ENCODE measurements at regions not wholly inside any gene's neighbourhood (a gene's known extent, or its start where the extent isn't known, plus 50 kb on each side); places are given as distances from the start of the nearest gene placed in this dataset.
"Not testable (repeated sequence)": the region's sequence is repeated elsewhere in the genome, so short reads cannot be mapped to it uniquely, and the experiment has no call there.

GRCh38 chr15:92825985-92826384, 74.1 kb upstream of the CHD2 start:
- DNase-seq (ENCODE audit: low read depth): no peak

DNA sequence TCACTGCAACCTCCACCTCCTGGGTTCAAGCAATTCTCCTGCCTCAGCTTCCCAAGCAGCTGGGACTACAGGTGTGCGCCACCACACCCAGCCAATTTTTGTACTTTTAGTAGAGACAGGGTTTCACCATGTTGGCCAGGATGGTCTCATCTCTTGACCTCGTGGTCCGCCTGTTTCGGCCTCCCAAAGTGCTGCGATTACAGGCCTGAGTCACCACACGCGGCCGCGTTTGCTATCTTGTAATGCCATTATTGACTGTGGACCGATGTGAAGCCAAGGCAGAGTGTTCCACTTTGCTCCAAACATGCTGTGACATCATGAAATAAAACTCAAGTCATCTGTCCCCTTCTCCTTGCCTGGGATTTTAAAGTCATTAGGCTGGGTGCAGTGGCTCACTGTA, 72.1 kb upstream of the CHD2 start:
- DNase-seq (ENCODE audit: low read depth): not testable (repeated sequence)

GRCh38 chr15:92829875-92830274, 70.2 kb upstream of the CHD2 start:
- DNase-seq (ENCODE audit: low read depth): no peak

- no peak for DNase-seq (ENCODE audit: low read depth)
Measured at GRCh38 chr15:92831336-92831654, 68.8 kb upstream of the CHD2 start.

- DNase-seq (ENCODE audit: low read depth): peak; percentile 92
Measured at GRCh38 chr15:92831655-92832328, 68.3 kb upstream of the CHD2 start.

- no peak for DNase-seq (ENCODE audit: low read depth)
Measured at GRCh38 chr15:92833106-92833433, 67.1 kb upstream of the CHD2 start.

DNA sequence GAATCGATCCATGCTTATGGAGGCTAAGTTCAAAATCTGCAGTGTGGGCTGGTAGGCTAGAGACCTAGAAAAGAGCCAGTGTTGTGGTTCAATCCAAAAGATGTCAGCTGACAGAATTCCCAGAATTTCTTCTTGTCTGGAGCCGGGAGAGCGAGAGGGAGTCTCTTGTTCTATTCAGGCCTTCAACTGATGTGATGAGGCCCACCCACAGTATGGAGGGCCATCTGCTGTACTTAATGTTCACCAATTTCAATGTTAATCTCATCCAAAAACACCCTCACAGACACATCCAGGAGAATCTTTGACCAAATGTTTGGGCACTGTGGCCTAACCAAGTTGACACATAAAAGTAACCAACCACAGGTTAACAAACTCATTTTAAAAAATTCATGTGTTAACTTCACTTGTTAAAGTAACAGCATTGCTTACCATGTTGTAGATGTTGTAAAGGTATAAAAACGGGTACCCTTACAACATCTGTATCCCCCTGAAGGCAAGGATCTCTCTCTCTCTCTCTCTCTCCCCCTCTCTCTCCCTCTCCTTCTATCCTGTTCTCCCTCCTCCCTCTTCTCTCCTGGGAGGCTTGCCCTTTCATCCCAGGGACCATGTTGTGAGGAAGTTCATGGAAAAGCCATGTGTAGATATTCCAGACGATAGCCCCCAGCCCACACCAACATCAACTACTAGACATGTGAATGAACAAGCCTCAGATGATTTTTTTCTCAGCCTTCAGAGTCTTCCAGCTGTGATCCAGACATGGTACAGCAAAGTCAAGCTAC, 66.4 kb upstream of the CHD2 start:
- DNase-seq (ENCODE audit: low read depth): no peak

DNA sequence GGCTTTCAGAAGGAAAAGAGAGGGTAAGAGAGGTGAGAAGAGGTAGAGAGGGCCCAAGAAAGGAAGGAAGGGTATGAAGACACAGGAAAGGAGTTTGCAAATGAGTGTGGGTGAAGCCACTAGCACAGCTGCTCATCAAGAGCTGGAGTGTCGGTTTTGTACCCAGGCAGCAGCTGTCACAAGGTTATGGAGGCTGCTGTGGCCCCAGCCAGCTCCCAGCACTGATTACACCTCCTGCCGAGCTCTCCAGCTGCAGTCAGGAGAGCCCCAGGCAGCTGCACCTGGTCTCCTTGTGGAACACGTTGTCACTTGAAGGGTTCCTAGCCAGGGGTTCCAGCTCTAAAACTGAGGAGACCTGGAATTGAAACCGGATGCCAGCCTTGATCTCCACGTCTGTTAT, 60.4 kb upstream of the CHD2 start:
- DNase-seq (ENCODE audit: low read depth): no peak

- DNase-seq (ENCODE audit: low read depth): no peak
Measured at GRCh38 chr15:92840149-92840548, 60.0 kb upstream of the CHD2 start.

DNA sequence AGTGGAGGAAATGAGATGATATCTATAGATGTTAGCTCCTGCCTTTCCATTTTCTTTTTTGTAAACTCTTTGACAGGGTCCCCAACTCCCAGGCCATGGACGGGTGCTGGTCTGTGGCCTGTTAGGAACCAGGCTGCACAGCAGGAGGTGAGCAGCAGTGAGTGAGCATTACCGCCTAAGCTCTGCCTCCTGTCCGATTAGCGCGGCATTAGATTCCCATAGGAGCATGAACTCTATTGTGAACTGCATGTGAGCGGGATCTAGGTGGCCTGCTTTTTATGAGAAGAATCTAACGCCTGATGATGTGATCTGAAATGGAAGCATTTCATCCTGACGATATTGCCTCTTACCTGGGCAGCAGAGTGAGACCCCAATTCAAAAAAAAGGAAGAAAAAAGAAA, 56.8 kb upstream of the CHD2 start:
- no peak for DNase-seq (ENCODE audit: low read depth)

DNA sequence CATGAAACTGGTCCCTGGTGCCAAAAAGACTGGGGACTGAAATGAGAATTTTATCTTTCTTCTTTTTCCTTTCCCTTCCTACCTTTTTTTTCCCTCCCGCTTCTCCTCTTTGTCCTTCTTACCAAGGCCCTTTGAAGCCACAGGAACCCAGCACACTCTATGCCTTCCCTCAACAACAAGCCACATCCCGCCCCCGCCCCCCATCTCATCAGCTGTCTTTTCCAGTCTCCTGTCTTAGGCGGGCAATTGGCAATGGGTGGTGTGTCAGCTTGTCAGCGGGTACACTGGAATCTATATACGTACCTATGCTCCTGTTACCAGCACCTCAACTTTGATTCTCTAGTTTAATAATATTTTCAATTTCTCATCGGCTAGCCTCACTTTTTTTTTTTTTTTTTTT, 56.3 kb upstream of the CHD2 start:
- DNase-seq (ENCODE audit: low read depth): no peak

DNA sequence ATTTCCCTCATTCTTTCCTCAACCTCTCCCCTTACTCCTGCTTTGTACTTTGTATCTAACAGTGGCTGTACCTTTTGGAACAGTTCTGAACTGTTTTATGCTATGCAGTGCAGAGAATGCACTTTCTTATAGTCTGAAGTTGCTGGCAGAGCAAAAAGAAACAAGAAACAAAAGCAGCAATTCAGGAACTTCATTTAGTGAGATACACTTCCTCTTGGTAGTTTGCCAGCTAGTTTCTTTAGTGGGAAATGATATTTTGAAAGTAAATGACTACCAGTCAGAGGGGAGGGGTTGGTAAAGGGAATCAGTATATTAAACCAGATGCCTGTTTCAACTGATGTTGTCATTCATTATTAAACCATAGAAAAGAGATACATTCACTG, 55.0 kb upstream of the CHD2 start:
- peak; percentile 24 for DNase-seq (ENCODE audit: low read depth)

DNA sequence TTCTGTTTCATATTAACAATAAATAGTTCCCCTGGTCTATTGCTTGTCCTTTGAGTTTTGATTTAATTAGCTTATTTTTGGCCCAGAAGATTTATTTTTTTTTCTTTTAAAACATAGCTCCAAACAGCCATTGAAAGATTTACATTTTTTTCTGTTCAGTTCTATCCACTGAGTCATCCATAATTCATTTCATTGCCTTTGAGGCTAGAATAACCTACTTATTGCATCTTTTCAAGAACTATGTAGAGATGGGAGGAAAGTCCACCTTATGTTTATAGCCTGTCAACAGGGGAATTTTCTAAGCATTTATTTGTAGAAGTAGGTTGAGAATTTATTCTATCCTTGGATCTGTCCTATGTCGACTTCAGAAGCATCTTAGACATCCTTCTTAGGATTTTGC, 53.4 kb upstream of the CHD2 start:
- no peak for DNase-seq (ENCODE audit: low read depth)

GRCh38 chr15:92847841-92848240, 52.3 kb upstream of the CHD2 start:
- DNase-seq (ENCODE audit: low read depth): no peak

DNA sequence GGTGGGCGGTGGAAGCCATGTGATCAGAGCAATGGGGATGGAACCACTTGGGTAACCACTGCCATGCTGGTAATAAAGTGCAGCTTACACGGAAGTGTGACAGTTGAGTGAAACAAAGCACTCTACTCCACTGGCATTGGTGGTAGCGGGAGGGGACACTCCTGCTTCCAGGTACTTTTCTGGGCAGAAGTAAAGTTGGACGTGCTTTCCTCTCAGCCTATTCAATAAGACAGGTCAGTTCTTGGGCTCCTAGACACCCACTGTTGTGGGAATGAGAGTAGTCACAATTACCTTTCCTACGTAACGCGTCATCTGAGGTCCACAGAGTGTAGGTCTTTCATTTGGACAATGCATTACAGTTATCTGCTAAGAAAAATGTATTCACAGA, 51.7 kb upstream of the CHD2 start:
- DNase-seq (ENCODE audit: low read depth): no peak

GRCh38 chr15:92848852-92849598, 51.1 kb upstream of the CHD2 start:
- DNase-seq (ENCODE audit: low read depth): peak; percentile 48

DNA sequence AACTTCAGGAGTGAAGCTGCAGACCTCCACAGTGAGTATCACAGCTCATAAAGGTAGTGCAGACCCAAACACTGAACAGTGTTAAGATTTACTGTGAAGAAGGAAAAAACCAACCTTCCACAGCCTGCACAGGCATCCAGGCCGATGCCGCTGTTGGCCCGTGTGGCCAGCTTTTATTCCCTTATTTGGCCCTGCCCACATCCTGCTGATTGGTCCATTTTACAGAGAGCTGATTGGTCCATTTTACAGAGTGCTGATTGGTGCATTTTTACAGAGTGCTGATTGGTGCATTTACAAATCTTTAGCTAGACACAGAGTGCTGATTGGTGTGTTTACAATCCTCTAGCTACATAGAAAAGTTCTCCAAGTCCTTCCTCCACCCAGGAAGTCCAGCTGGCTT, 49.9 kb upstream of the CHD2 start:
- DNase-seq (ENCODE audit: low read depth): not testable (repeated sequence)
